HG02970 (cell line): ENCODE measurements at regions not wholly inside any gene's neighbourhood (a gene's known extent, or its start where the extent isn't known, plus 50 kb on each side); places are given as distances from the start of the nearest gene placed in this dataset.
A peak's percentile ranks its signal among the peaks of the same experiment; 100 is the strongest.
"Not testable (repeated sequence)": the region's sequence is repeated elsewhere in the genome, so short reads cannot be mapped to it uniquely, and the experiment has no call there.

Experiments used
- ATAC-seq: cut with Tn5 transposase; IDR thresholded peaks from one replicate; pipeline ENCODE4 v1.9.1; 2021; ENCODE audit warnings: mild to moderate bottlenecking, moderate library complexity, moderate number of reproducible peaks; ENCODE audit not compliant: unreplicated experiment, low FRiP score

GRCh38 chr2:16939771-16940170, 274.1 kb upstream of the CYRIA start:
- ATAC-seq, result no peak

DNA sequence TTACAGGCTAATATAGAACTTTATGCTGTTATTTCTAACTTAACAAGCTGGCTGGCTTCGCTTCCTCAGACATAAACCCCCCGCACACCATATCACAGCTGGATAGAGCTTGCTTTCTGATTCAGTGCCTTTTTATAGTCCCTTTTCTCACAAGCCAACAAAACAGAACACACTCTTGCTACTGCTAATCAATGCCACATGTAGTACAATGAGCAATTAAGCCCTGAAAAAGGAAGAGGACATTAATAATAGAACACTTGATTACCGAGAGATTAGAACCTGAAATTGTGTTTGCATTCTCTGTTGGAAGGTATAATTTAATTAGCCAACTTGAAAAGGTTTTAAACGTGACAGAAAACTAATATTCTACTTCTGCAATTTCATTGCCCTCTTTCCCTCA, 267.7 kb upstream of the CYRIA start:
- no peak for ATAC-seq

DNA sequence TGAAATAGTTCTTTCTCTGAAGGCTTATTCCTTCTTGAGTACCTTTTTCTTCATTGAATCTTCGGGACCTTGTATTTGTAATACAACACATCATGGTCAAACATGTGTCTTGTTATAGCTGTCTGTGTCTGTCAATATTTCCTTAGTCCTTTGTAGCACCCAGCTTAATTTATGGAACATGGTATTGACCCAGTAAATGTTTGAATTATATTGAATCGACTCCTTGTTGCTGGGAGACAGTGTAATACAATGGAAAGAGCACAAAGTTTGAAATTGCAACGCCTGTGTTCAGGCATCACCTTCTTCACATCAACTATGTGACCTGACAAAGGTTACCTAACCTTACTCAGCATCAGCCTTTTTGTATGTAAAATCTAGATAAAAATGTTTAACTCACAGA, 267.2 kb upstream of the CYRIA start:
- ATAC-seq, result no peak

GRCh38 chr2:16931441-16931840, 265.8 kb upstream of the CYRIA start:
- ATAC-seq, result no peak

DNA sequence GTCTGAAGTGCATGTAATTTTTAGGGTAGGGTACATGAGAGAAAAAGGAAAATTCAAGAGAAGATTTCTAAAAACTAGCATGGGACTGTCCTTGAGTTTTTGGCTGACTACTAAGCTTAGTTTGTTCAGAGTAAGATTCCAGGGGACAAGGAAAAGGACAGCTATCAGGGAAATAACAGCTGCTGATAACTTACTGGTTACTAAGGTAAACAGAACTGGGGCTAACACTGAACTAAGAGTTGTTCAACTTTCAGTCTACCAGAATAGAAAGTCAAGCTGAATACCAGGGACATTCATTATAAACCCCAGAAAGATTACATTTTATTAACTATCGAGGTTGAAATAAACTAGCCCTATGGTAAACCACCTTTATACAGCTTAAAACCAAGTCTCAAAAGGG, 261.8 kb upstream of the CYRIA start:
- no peak for ATAC-seq

DNA sequence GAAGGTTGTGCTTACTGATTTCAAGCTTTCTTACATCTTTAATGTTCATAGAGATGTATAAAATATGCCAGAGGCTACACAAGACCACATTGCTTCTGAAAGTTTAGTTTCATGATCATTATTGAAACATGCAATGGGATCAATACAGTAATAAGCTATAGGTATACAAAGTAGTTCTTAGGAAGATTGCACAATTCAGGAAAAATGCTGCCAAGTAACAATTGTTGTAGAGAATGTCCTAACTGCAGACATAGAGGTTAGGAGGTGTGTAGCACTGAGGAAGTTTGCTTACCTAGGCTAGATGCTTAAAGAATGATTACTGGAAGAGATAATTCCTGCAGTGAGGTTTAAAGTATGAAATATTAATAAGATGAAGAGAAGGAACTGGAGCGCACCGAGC, 259.5 kb upstream of the CYRIA start:
- ATAC-seq, result no peak

DNA sequence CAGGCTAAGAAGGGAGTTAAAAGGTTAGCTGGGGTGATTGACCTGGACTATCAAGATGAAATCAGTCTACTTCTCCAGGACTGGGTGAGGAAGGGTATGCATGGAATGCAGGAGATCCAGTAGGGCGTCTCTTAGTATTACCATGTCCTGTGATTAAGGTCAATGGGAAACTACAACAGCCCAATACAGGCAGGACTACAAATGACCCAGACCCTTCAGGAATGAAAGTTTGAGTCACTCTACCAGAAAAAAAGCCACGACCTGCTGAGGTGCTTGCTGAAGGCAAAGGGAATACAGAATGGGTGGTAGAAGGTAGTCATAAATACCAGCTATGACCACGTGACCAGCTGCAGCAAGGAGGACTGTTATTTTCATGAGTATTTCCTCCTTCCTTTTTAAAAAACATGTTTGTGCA, 249.7 kb upstream of the CYRIA start:
- ATAC-seq, result not testable (repeated sequence)

DNA sequence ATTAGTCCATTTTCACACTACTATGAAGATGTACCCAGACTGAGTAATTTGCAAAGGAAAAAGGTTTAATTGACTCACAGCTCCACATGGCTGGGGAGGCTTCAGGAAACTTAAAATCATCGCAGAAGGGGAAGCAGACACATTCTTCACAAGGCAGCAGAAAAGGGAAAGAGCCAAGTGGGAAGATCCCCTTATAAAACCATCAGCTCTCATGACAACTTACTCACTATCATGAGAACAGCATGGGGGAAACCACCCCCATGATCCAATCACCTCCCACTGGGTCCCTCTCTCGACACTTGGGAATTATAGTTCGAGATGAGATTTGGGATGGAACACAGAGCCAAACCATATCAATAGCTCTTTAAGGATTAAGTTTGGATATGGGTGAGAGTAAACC, 246.1 kb upstream of the CYRIA start:
- ATAC-seq, result no peak

DNA sequence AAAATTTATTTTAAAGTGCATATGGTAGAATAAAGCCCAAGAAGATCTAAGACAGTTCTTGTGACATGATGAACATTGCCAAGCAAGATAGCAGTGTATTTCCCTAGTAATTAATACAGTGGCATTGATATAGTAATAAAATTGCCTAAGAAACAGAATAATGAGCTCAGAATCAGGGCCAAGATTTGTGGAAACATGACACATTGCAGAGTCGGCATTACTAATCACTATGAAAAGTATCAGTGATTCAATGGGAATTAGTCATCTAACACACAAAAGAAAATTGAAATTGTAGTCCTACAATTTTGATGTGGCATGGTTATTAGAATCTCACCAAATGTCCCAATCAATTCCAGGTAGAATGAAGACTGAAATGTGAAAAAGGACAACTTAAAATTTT, 243.0 kb upstream of the CYRIA start:
- ATAC-seq, result no peak

DNA sequence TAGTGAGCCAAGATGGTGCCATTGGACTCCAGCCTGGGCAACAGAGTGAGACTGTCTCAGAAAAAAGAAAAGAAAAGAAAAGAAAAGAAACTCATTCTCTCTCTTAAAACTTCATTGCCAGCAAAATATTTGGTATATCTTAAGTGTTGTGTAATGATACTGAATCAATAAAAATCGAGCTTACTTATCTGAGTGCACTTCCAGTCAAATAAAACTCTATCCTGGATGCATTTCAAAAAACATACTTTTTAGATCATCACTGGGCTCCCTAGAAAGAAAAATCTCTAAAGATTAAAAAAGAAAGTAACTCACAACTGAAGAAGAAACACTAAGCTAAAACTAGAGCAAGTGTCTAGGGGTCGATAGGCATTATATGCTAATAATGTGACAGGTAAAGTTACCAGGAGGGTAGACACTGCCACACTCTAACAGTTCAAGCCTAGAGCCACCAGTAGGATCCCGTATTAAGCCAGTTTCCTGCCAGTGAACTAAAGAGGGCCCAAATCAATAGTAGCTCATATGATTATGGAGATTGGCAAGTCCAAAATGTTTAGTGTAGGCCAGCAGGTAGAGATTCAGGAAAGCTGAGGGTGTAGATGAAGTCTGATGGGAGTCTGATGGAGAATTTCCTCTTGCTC, 242.1 kb upstream of the CYRIA start:
- no peak for ATAC-seq

DNA sequence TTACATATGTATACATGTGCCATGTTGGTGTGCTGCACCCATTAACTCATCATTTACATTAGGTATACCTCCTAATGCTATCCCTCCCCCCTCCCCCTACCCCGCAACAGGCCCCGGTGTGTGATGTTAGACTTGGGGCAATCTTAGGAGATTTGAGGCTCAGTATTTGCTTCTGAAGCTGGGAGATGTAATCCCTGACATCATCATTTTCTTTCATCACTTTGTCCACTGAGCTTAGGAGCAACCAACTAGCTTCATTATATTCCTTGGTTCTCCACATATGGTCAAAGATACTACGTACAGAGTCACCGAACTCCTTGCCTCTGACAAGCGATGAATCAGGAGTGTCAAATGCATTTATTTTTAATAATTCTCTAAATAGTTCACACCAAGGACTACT, 239.7 kb upstream of the CYRIA start:
- not testable (repeated sequence) for ATAC-seq

DNA sequence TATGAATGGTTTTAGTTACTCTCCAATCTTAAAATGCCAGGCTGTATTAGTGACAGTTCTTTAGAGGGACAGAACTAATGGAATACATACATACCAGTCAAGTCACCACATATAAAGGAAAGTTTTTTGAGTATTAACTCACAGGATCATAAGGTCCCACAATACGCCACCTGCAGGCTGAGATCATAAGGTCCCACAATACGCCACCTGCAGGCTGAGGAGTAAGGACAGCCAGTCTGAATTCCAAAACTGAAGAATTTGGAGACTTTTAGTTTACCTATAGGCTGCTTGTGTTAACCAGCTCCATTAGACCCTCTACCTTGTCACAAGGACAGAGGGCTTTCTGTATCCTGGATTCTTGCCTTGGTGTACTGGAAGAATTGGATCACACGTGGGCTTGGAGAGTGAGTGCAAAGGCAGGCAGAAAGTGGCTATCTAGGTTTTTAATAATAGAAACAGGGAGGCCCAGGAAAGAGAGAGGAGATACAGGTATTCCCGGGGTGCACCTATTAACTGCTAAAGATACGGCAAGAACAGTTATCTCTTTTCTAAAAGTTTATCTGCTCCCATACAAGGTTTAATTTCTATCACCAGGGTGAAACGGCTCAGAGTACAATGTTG, 234.9 kb upstream of the CYRIA start:
- peak; percentile 67 for ATAC-seq

DNA sequence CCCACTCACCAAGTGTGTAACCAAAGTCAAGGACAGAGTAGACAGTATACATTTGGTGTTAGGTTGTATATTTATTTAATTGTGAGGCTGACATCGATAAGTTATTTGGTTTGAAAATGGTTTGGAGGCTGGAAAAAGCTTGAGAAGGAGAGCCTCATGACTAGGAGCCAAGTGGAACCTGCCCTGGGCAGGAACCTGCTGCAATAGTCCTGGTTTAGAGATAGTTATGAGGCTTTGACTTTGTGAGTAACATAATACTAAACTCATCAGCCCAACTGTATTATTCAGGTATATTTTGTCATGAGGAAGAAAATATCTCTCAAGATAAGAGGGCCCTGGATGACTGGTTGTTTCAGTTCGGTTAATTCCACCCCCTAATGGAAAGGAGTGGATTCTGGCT, 234.3 kb upstream of the CYRIA start:
- ATAC-seq, result no peak

DNA sequence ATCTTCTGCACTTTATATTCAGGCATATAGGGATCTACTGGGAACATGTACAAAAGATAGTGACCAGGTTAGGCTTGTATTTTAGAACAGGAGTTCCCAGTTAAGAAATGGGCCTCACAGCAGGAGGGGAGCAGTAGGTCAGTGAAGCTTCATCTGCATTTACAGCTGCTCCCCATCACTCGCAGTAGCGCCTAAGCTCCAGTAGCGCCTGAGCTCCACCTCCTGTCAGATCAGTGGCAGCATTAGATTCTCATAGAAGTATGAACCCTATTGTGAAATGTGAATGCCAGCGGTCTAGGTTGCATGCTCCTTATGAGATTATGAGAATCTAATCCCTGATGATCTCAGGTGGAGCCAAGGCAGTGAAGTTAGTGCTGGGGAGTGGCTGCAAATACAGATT, 224.4 kb upstream of the CYRIA start:
- no peak for ATAC-seq

GRCh38 chr2:16885027-16885426, 219.4 kb upstream of the CYRIA start:
- no peak for ATAC-seq

DNA sequence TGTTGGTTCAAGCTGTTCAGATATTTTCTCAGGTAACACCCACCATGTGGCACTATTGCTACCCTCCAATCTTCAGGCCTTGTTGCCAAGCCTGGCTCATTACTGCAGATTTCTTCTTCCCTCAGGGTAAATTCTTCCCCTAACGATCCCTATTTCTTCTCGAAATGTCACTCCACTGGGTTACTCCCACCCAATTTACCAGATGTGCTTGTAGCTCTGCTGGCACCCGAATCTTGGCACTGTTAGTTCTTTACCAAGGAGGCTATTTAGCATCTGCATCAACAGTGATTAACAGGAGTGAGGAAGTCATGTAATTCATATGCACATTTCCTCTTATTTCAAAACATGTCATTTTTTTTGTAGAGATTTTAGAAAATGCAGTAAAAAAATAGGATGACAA, 217.1 kb upstream of the CYRIA start:
- ATAC-seq, result no peak

DNA sequence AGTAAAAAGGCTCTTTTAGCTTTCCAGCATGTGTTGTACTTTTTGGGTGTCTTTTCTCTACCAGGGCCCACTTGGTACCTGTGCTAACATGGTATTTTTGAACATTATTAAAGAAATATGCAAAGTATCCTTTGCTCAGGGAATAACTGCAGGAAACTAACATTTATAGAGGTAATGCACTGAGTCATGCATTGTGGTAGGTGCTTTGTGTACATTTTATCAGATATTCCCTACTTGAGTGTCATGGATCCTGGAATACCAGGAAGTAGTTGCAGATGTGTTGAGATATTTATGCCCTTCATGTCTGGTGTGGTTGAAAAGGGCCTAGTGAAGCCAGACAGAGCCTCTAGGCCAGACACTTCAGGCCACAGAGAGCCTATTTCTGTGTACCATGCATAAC, 215.5 kb upstream of the CYRIA start:
- no peak for ATAC-seq

DNA sequence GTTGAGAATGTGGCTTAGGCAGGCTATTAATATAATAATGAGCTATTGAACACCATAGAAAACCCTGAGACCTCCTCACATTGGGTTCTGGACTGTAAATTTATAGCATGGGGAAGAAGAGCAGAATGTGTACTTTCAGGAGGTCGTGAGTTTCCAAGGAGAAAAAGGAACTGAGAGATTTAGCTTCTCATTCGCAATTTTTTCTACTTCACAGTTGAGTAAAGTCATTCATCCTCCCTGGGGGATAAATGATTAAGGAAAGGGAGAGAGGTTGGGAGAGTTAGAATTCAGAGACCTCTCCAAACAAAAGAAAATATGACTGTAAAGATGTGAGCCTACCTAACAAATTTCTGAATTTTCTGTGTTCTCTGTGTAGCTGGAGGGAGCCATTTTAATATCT, 205.8 kb upstream of the CYRIA start:
- ATAC-seq, result no peak

GRCh38 chr2:16870491-16871076, 204.9 kb upstream of the CYRIA start:
- no peak for ATAC-seq

DNA sequence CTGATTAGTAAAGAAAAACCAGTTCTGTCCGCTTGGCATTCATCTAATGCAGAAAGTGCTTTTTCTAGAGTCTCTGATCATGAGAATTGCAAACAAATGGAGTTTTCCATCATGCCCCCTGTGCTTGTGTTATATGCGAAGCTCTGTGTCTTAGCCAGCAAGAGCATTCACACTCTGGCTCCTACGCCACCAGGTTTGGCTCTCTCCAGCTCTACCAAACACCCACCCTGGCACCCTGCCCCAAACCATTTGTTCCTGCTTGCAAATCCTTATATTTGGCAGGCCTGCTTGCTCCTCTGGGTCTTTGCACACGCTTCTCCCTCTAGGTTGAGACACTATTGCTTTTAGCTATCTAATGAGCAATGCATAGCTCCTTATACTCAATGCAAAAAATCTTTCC, 204.1 kb upstream of the CYRIA start:
- no peak for ATAC-seq

- no peak for ATAC-seq
These were observed 196.8 kb upstream of the CYRIA start for GRCh38 chr2:16862471-16862870.

DNA sequence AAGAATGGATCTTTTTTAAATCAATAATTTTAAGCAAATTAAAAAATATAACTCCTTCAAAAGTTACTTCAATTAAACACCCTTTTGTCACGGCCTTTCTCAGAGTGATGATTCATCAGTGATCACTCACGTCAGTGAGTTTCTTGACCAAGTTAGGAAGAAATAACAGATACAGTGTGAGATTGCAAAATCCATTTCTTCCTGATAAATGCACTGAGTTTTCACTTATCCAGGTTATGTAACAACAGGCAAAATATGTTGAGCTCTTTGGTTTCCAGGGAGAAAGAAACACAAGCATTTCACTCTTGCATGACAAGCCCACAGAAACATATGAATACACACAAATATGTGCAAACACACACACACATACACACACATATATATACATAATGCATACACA, 195.9 kb upstream of the CYRIA start:
- ATAC-seq, result no peak
